ENCODE measurements at regions not wholly inside any gene's neighbourhood (a gene's known extent, or its start where the extent isn't known, plus 50 kb on each side); places are given as distances from the start of the nearest gene placed in this dataset.
A peak's percentile ranks its signal among the peaks of the same experiment; 100 is the strongest.

DNA sequence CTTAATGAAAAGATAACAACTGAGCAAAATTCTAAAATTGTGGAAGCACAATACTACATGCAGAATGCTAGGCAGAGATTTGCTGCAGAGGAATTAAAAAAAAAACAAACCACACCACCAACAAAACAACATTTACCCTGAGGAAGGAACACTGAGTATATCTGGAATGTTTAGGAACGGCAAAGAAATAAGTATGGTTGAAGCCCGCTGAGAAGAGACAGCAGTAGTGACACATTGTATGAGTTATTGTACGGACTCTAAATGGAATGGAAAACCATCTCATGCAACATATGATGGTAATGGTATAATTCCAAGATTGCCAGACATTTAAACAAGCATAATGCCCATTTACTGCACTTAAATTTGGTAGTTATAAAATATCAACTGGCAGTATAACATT, 568.2 kb upstream of the CCDC54 start:
- Mint-ChIP-seq H3K4me1 (no peaks in the 10 kb centered on the region), H3K27me3 (peaks cover 6% of the 10 kb centered on the region), H3K36me3 (ENCODE audit: low read depth) (no peaks in the 10 kb centered on the region), H3K27ac (no peak overlapping the region), H3K4me3 (no peak overlapping the region), H3K9me3 (no peaks in the 10 kb centered on the region)
- no peak for DNase-seq
- intact Hi-C loops (cut with micrococcal nuclease) = no loop called here

DNA sequence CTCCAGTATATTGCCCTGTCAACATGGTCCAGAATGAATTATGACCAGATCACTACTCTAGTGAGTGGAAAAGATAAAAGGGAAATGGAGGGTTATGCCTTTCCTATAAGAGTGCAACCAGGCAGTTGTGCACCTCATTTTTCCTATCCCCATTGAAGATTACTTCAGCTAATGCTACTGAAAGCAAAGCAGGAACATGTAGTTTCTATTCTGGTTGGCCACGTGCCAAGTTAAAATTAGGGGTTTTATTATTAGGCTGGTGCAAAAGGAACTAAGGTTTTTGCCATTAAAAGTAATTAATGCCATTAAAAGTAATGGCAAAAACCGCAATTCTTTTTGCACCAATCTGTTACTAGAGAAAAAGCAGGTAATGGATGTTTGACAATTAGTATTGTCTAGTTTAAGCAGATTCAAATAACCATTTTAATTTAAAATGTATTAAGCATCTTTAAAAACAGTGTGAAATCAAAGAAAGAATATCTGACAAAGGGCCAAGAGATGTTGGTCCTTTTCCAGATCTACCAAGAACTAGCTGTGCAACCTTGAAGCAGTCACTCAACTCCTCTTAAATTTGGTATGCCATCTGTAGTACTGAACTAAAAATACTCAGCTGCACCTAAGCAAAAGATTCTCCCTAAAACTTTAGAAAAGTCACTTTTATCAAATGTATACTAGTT, 567.5 kb upstream of the CCDC54 start:
- H3K27ac Mint-ChIP-seq = no peak overlapping the region
- H3K36me3 Mint-ChIP-seq (ENCODE audit: low read depth) = no peaks in the 10 kb centered on the region
- H3K4me3 Mint-ChIP-seq = no peak overlapping the region
- H3K4me1 Mint-ChIP-seq = no peaks in the 10 kb centered on the region
- peaks cover 6% of the 10 kb centered on the region for H3K27me3 Mint-ChIP-seq
- no peak for DNase-seq
- intact Hi-C loops (cut with micrococcal nuclease) = no loop called here
- no peaks in the 10 kb centered on the region for H3K9me3 Mint-ChIP-seq

DNA sequence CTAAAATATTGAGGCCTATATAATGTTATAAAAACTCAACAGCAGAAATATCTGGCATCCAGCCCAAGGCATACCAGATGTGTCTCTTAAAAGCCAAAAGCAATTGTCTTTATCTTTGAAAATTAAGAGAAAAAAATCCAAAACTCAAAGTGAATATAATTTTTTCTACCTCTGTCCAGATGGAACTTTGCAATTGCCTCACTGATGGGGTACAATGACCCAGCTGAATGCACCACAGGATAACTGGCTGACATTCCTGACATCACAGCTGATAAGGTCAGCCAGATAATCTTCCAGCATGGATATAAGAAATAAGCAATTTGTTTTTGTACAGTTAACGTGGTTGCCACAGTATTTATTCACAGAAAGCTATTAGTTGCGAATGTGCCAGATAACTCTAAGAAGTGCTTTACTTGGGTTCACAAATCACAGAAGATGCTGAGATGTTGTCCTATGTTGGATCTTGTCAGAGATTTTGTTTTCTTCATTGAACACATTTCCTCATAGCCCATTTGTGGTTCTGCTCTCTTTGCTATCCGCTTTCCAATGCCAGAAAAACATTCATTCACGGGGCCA, 566.9 kb upstream of the CCDC54 start:
- DNase-seq = no peak
- no peaks in the 10 kb centered on the region for H3K9me3 Mint-ChIP-seq
- peaks cover 6% of the 10 kb centered on the region for H3K27me3 Mint-ChIP-seq
- H3K27ac Mint-ChIP-seq = no peak overlapping the region
- H3K36me3 Mint-ChIP-seq (ENCODE audit: low read depth) = no peaks in the 10 kb centered on the region
- no peak overlapping the region for H3K4me3 Mint-ChIP-seq
- H3K4me1 Mint-ChIP-seq = no peaks in the 10 kb centered on the region
- intact Hi-C loops (cut with micrococcal nuclease) = no loop called here

DNA sequence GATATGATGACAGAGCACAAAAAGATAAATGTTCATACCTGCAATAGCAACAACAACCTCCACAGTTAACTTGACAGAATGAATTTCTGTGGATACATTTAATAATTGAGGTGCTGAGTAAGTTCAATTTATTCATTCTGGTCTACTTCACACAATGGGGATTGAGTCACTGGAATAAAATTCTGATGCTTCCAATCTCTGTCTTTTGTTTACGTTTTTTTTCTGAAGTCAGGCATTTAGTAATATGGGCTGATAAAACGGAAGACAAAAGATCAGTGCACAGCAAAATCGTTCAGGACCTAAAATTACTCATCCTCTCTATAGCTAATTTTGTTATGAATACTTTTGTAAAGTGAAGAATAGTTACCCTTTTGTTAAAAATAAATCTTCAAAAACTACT, 565.9 kb upstream of the CCDC54 start:
- Mint-ChIP-seq H3K4me3 (no peak overlapping the region), H3K9me3 (no peaks in the 10 kb centered on the region), H3K4me1 (no peaks in the 10 kb centered on the region), H3K36me3 (ENCODE audit: low read depth) (no peaks in the 10 kb centered on the region), H3K27me3 (no peaks in the 10 kb centered on the region), H3K27ac (no peak overlapping the region)
- no peak for DNase-seq
- intact Hi-C loops (cut with micrococcal nuclease) = no loop called here

DNA sequence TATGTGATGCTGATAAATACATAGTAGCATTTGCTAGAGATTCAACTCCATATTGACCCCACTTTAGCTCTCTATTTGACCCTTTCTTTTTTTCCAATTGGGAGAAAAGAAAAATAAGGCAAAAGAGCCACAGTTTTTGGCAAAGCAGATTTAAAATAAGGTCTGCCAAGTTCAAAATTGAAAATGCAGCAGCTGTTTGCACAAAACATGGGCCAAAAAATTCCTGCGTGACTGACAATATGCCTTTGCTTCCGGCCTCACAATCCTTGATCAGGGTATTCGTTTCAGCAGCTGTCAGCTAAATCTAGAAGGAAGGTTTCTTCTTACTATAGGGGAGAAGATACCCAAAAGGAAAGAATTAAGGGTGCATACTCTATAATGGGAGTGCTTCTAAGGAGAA, 563.5 kb upstream of the CCDC54 start:
- H3K4me1 Mint-ChIP-seq = no peaks in the 10 kb centered on the region
- no peaks in the 10 kb centered on the region for H3K9me3 Mint-ChIP-seq
- H3K36me3 Mint-ChIP-seq (ENCODE audit: low read depth) = no peaks in the 10 kb centered on the region
- DNase-seq = no peak
- intact Hi-C loops (cut with micrococcal nuclease) = no loop called here
- no peak overlapping the region for H3K4me3 Mint-ChIP-seq
- H3K27ac Mint-ChIP-seq = no peak overlapping the region
- H3K27me3 Mint-ChIP-seq = no peaks in the 10 kb centered on the region

DNA sequence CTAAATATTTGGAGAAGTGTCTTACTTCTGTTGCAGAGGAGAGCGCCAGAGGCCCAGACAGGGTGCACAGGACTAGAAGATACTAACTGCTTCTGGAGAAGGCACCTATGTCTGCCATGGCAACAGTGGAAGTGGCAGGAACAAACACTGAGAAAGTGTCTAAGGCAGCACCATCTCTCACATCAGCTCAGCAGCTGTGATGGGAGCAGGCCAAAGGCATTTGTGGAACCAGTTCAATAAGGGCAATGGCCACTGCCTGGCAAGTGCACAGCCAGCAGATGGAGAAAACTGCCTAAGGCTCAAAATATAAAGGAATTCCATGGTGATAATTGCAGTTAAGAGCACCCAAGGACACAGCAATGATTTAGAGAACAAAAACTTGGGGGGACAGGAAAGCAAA, 563.0 kb upstream of the CCDC54 start:
- no peak for DNase-seq
- Mint-ChIP-seq H3K4me1 (no peaks in the 10 kb centered on the region), H3K36me3 (ENCODE audit: low read depth) (no peaks in the 10 kb centered on the region), H3K4me3 (no peak overlapping the region), H3K9me3 (no peaks in the 10 kb centered on the region), H3K27ac (no peak overlapping the region), H3K27me3 (no peaks in the 10 kb centered on the region)
- intact Hi-C loops (cut with micrococcal nuclease) = no loop called here

DNA sequence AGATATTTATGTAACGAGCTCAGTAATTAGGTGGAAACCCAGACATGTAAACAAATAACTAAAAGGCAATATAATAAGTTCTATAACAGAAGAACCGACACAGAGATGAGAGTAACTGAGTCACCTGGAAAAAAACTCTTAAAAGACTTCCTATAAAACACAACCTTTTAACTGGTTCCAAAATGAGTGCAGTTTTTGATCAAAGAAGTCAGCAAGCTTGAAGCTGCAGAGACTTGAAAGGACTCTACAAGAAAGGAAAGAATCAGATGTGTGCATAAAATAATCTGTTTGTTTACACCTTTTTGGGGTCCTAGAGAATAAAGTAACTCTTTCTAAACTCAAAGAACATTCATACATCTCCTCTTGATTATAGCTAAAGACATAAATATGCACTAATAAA, 560.4 kb upstream of the CCDC54 start:
- no peak overlapping the region for H3K4me3 Mint-ChIP-seq
- no peaks in the 10 kb centered on the region for H3K9me3 Mint-ChIP-seq
- H3K27ac Mint-ChIP-seq = no peak overlapping the region
- H3K36me3 Mint-ChIP-seq (ENCODE audit: low read depth) = no peaks in the 10 kb centered on the region
- intact Hi-C loops (cut with micrococcal nuclease) = no loop called here
- DNase-seq = no peak
- H3K27me3 Mint-ChIP-seq = no peaks in the 10 kb centered on the region
- H3K4me1 Mint-ChIP-seq = no peaks in the 10 kb centered on the region

DNA sequence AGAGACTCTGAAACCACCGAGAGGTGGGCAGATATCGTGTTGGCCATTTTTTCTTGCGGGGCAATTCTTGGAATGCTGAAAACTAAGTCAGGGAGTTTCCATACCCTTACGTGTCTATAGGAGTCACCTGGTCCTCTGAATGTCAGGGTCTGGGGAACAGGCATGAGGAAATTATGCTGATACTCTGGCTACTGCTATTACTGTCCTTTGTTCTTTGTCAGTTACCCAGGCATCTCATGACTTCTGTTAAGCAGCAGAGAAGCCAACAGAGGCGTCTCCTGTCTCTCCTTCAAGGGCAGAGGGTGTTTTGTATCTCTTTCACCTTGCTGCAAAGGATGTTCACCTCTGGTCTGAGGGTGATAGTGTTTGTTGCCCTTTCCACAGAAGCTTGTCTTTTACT, 559.5 kb upstream of the CCDC54 start:
- Mint-ChIP-seq H3K4me1 (no peaks in the 10 kb centered on the region), H3K9me3 (no peaks in the 10 kb centered on the region), H3K36me3 (ENCODE audit: low read depth) (no peaks in the 10 kb centered on the region), H3K27ac (no peak overlapping the region), H3K27me3 (no peaks in the 10 kb centered on the region), H3K4me3 (no peak overlapping the region)
- no peak for DNase-seq
- intact Hi-C loops (cut with micrococcal nuclease) = no loop called here

DNA sequence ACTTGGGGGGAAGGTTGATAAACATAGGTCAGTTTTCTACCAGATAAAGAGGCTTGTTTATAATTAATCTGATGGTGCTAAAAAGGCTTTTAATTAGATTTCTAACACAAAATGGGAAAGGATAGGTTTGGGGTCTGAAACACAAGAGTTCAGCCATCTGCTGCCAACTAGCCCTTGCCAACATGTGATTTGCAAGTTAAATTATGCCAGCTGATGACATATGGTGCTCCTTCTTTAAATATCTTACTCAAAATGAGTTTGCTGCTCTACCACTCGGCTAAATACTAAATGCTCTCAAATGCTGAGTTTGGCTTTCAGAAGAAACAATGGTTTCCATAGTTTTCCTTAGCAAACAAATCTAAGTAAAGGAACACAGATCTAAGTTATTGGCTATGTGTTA, 557.8 kb upstream of the CCDC54 start:
- H3K9me3 Mint-ChIP-seq = no peaks in the 10 kb centered on the region
- H3K4me1 Mint-ChIP-seq = no peaks in the 10 kb centered on the region
- H3K36me3 Mint-ChIP-seq (ENCODE audit: low read depth) = no peaks in the 10 kb centered on the region
- H3K27ac Mint-ChIP-seq = no peak overlapping the region
- DNase-seq = no peak
- no peak overlapping the region for H3K4me3 Mint-ChIP-seq
- no peaks in the 10 kb centered on the region for H3K27me3 Mint-ChIP-seq
- intact Hi-C loops (cut with micrococcal nuclease) = no loop called here

DNA sequence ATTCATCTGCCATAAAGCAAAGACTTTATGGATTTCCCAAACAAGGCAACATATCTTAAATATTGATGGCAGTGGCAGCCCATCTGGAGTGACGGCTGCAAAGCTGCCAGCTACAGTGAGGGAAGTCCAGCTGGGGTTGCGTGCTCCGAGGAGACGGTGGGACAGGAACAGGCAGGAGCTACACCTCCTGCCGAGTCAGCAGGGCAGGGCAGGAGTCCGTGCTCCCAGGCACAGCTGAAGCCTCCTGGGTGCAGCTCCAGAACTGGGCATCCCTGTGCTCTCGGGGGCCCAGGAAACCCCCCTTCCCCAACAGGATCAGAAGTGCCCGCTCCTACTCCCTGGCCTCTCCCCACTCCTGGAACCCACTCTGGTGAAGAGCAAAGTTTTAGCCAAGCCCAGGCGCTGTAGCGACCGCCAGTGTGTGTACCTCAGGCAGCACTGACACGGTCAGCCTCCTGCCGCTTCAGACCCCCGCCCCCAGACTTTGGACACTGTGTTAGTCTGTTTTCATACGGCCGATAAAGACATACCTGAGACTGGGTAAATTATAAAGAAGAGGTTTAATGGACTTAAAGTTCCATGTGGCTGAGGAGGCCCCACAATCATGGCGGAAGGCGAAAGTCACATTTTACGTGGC, 556.4 kb upstream of the CCDC54 start:
- Mint-ChIP-seq H3K9me3 (no peaks in the 10 kb centered on the region), H3K4me3 (no peak overlapping the region), H3K27me3 (no peaks in the 10 kb centered on the region), H3K27ac (no peak overlapping the region), H3K4me1 (peaks cover 2% of the 10 kb centered on the region), H3K36me3 (ENCODE audit: low read depth) (no peaks in the 10 kb centered on the region)
- no peak for DNase-seq
- intact Hi-C loops (cut with micrococcal nuclease) = loop anchor here (10.0 kb wide), 1 partner anchor 244 kb away; no protein-coding TSS in a partner anchor

DNA sequence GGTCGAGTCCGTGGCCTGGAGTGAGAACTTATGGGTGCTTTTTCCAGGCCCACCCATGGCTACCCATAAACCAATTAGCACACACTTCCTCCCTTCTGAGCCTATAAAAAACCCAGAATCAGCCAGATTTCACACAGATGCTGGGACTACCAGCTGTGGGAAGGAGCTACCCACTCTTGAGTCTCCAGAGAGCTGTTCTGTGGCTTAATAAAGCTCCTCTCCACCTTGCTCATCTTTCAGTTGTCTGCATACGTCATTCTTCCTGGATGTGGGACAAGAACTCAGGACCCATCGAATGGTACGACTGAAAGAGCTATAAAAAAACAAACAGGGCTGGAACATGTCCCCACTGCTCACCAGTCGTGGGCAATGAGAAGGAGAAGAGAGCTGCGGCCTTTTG, 555.4 kb upstream of the CCDC54 start:
- H3K9me3 Mint-ChIP-seq = no peaks in the 10 kb centered on the region
- intact Hi-C loops (cut with micrococcal nuclease) = loop anchor here (10.0 kb wide), 1 partner anchor 243 kb away; no protein-coding TSS in a partner anchor

DNA sequence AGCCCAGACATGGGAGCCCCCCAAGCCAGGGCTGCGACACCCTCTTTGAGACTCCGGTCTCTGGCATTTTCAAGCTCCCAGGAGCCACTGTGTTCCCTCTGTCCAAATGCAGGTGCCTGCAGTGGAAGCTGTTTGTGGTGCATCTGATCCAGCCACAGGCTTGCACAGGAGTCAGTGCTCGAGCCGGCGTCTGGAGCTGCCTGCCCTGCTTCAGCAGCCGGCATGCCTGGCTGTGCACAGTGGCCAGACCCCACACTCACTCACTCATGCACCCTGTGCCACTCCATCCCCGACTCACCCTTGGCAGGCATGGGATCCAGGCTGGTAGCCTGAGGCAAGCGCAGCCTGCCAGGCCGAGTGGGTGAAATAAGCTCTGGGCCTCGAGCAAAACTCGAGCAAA, 555.0 kb upstream of the CCDC54 start:
- peaks cover 4% of the 10 kb centered on the region for H3K4me1 Mint-ChIP-seq
- no peaks in the 10 kb centered on the region for H3K27me3 Mint-ChIP-seq
- H3K36me3 Mint-ChIP-seq (ENCODE audit: low read depth) = no peaks in the 10 kb centered on the region
- no peak for DNase-seq
- H3K4me3 Mint-ChIP-seq = no peak overlapping the region
- H3K9me3 Mint-ChIP-seq = no peaks in the 10 kb centered on the region
- no peak overlapping the region for H3K27ac Mint-ChIP-seq
- intact Hi-C loops (cut with micrococcal nuclease) = loop anchor here (10.0 kb wide), 1 partner anchor 243 kb away; no protein-coding TSS in a partner anchor

More for the DNA sequence above, 555.4 kb upstream of the CCDC54 start:
- Mint-ChIP-seq H3K27me3 (no peaks in the 10 kb centered on the region), H3K4me3 (no peak overlapping the region), H3K27ac (no peak overlapping the region), H3K4me1 (peaks cover 2% of the 10 kb centered on the region), H3K36me3 (ENCODE audit: low read depth) (no peaks in the 10 kb centered on the region)
- DNase-seq = no peak

DNA sequence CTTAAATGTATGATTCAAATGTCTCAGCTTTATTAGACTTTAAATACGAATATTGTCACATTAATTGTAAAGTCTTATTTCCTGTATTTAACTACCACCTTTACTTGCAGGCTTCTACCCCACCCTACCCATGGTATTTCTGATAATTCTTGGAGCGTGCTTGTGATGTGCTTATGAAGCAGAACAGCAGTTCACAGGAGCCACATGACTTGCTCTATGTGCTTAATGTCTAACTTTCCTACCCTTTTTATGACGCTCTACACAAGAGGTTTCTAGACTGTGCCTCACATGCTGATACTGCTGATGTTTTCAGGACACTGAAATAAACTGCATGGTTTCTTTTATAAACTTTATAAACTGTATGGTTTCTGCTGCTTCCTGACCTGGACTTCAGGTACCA, 553.5 kb upstream of the CCDC54 start:
- intact Hi-C loops (cut with micrococcal nuclease) = loop anchor here (10.0 kb wide), 1 partner anchor 241 kb away; no protein-coding TSS in a partner anchor
- no peaks in the 10 kb centered on the region for H3K36me3 Mint-ChIP-seq (ENCODE audit: low read depth)
- no peak for DNase-seq
- no peaks in the 10 kb centered on the region for H3K27me3 Mint-ChIP-seq
- no peaks in the 10 kb centered on the region for H3K9me3 Mint-ChIP-seq
- no peak overlapping the region for H3K4me3 Mint-ChIP-seq
- H3K27ac Mint-ChIP-seq = no peak overlapping the region
- peaks cover 6% of the 10 kb centered on the region for H3K4me1 Mint-ChIP-seq

DNA sequence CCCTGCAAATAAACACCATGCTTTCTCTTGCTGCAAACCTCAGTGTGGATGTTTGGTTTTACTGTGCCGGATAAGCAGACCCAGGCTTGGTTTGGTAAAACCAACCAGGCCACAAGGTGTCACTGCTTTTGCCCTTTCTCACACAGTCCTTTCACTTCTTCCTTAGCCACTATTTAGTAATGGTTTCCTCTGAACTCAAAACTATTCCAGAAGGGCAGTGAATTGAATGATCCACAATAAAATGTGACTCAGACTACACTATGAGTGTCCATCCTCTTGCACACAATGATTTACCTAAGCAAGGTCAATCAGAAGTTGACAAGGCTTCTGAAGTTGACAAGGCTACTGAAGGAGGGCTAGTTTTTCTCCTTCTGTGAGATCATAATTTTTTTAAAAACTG, 552.4 kb upstream of the CCDC54 start:
- H3K4me3 Mint-ChIP-seq = no peak overlapping the region

More for the DNA sequence above, 552.4 kb upstream of the CCDC54 start:
- Mint-ChIP-seq H3K27me3 (no peaks in the 10 kb centered on the region), H3K4me1 (peaks cover 6% of the 10 kb centered on the region), H3K36me3 (ENCODE audit: low read depth) (no peaks in the 10 kb centered on the region), H3K27ac (no peak overlapping the region), H3K9me3 (no peaks in the 10 kb centered on the region)
- intact Hi-C loops (cut with micrococcal nuclease) = loop anchor here (10.0 kb wide), 1 partner anchor 240 kb away; no protein-coding TSS in a partner anchor
- DNase-seq = peak; percentile 60
